ENCODE measurements at regions not wholly inside any gene's neighbourhood (a gene's known extent, or its start where the extent isn't known, plus 50 kb on each side); places are given as distances from the start of the nearest gene placed in this dataset.

- no peak overlapping the region for H3K27ac ChIP-seq (ENCODE audit: low read length)
Measured at GRCh38 chr5:88524941-88525340, 256.3 kb upstream of the TMEM161B start.

GRCh38 chr5:88519066-88519465, 250.4 kb upstream of the TMEM161B start:
- no peaks in the 10 kb centered on the region for H3K4me1 ChIP-seq (ENCODE audit: low read length)
- no peak overlapping the region for H3K27ac ChIP-seq (ENCODE audit: low read length)
- no peaks in the 10 kb centered on the region; the same call in 1 of the 2 replicates for H4K20me1 ChIP-seq (ENCODE audit: insufficient read depth, low read length)
- no peak for DNase-seq
- H3K79me2 ChIP-seq (ENCODE audit: low read length): no peaks in the 10 kb centered on the region
- H3F3A ChIP-seq (ENCODE audit: insufficient read depth, low read length): no peaks in the 10 kb centered on the region
- no peak overlapping the region for H3K9ac ChIP-seq (ENCODE audit: low read length)
- no peak overlapping the region for H2AFZ ChIP-seq (ENCODE audit: low read length)
- no peak overlapping the region for H3K4me2 ChIP-seq (ENCODE audit: low read depth, low read length)
- H3K27me3 ChIP-seq (replicated peaks; ENCODE audit: insufficient read depth, low read length): no peaks in the 10 kb centered on the region
- no peaks in the 10 kb centered on the region for H3K9me2 ChIP-seq (replicated peaks; ENCODE audit: insufficient read depth, low read length)
- TF ChIP-seq EZH2 (optimal IDR thresholded peaks at IDR 0.05; ENCODE audit: low read depth, low read length) (no peak), CTCF (IDR thresholded peaks at IDR 0.05; ENCODE audit: low read length) (no peak), EZH2phosphoT487 (IDR thresholded peaks at IDR 0.05; ENCODE audit: low read length) (no peak)
- H3K36me3 ChIP-seq (replicated peaks; ENCODE audit: insufficient read depth, low read length): no peaks in the 10 kb centered on the region
- no peaks in the 10 kb centered on the region for H3K9me3 ChIP-seq (replicated peaks; ENCODE audit: insufficient read depth, low read length)
- no peak overlapping the region for H3K4me3 ChIP-seq (ENCODE audit: low read length)

More at GRCh38 chr5:88524941-88525340, 256.3 kb upstream of the TMEM161B start:
- DNase-seq: no peak
- Histone ChIP-seq H3K4me3 (ENCODE audit: low read length) (no peak overlapping the region), H3K36me3 (replicated peaks; ENCODE audit: insufficient read depth, low read length) (no peaks in the 10 kb centered on the region), H4K20me1 (ENCODE audit: insufficient read depth, low read length) (no peaks in the 10 kb centered on the region; the same call in 1 of the 2 replicates), H3K4me2 (ENCODE audit: low read depth, low read length) (no peak overlapping the region), H3K9me3 (replicated peaks; ENCODE audit: insufficient read depth, low read length) (no peaks in the 10 kb centered on the region), H2AFZ (ENCODE audit: low read length) (no peak overlapping the region), H3K9ac (ENCODE audit: low read length) (no peak overlapping the region), H3K4me1 (ENCODE audit: low read length) (no peaks in the 10 kb centered on the region), H3F3A (ENCODE audit: insufficient read depth, low read length) (no peaks in the 10 kb centered on the region), H3K9me2 (replicated peaks; ENCODE audit: insufficient read depth, low read length) (no peaks in the 10 kb centered on the region), H3K79me2 (ENCODE audit: low read length) (no peaks in the 10 kb centered on the region), H3K27me3 (replicated peaks; ENCODE audit: insufficient read depth, low read length) (no peaks in the 10 kb centered on the region)
- TF ChIP-seq CTCF (IDR thresholded peaks at IDR 0.05; ENCODE audit: low read length) (no peak), EZH2phosphoT487 (IDR thresholded peaks at IDR 0.05; ENCODE audit: low read length) (no peak), EZH2 (optimal IDR thresholded peaks at IDR 0.05; ENCODE audit: low read depth, low read length) (no peak)

- no peak for DNase-seq
Measured at GRCh38 chr5:88518131-88519016, 249.7 kb upstream of the TMEM161B start.

More at GRCh38 chr5:88518131-88519016, 249.7 kb upstream of the TMEM161B start:
- Histone ChIP-seq H4K20me1 (ENCODE audit: insufficient read depth, low read length) (no peaks in the 10 kb centered on the region; the same call in 1 of the 2 replicates), H3K9me3 (replicated peaks; ENCODE audit: insufficient read depth, low read length) (no peaks in the 10 kb centered on the region), H3K27ac (ENCODE audit: low read length) (no peak overlapping the region), H3K9me2 (replicated peaks; ENCODE audit: insufficient read depth, low read length) (no peaks in the 10 kb centered on the region), H3K36me3 (replicated peaks; ENCODE audit: insufficient read depth, low read length) (no peaks in the 10 kb centered on the region), H3K4me2 (ENCODE audit: low read depth, low read length) (no peak overlapping the region), H2AFZ (ENCODE audit: low read length) (no peak overlapping the region), H3K27me3 (replicated peaks; ENCODE audit: insufficient read depth, low read length) (no peaks in the 10 kb centered on the region), H3F3A (ENCODE audit: insufficient read depth, low read length) (no peaks in the 10 kb centered on the region), H3K4me3 (ENCODE audit: low read length) (no peak overlapping the region), H3K79me2 (ENCODE audit: low read length) (no peaks in the 10 kb centered on the region), H3K9ac (ENCODE audit: low read length) (no peak overlapping the region), H3K4me1 (ENCODE audit: low read length) (no peaks in the 10 kb centered on the region)
- no peak for TF ChIP-seq CTCF (IDR thresholded peaks at IDR 0.05; ENCODE audit: low read length)
- TF ChIP-seq EZH2phosphoT487 (IDR thresholded peaks at IDR 0.05; ENCODE audit: low read length): no peak
- no peak for TF ChIP-seq EZH2 (optimal IDR thresholded peaks at IDR 0.05; ENCODE audit: low read depth, low read length)

All from MM.1S (cell line).